HG03460 (cell line): ENCODE measurements at regions not wholly inside any gene's neighbourhood (a gene's known extent, or its start where the extent isn't known, plus 50 kb on each side); places are given as distances from the start of the nearest gene placed in this dataset.
"Not testable (repeated sequence)": the region's sequence is repeated elsewhere in the genome, so short reads cannot be mapped to it uniquely, and the experiment has no call there.

Experiments used
- ATAC-seq: cut with Tn5 transposase; IDR thresholded peaks from one replicate; pipeline ENCODE4 v1.9.1; 2021; ENCODE audit not compliant: unreplicated experiment

DNA sequence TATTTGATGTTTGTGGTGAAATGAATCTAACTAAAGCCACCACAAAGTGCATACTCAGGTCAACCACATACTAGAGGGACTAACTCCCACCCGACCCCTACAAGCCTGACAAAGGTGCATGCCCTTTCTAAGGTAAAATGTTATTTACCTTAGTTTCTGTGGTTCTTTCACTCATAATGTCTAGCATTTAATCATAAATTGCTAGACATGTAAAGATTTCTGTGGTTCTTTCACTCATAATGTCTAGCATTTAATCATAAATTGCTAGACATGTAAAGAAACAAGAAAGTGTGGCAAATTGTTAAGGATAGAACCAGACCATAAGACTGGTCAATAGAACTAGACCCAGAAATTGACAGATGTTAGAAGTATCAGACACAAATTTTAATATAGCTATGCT is 193.0 kb upstream of the PBX1 start:
- no peak for ATAC-seq

GRCh38 chr1:164369698-164370365 is 189.2 kb upstream of the PBX1 start:
- no peak for ATAC-seq

GRCh38 chr1:164380893-164381292 is 178.1 kb upstream of the PBX1 start:
- ATAC-seq, result no peak

GRCh38 chr1:164382384-164382783 is 176.6 kb upstream of the PBX1 start:
- no peak for ATAC-seq

DNA sequence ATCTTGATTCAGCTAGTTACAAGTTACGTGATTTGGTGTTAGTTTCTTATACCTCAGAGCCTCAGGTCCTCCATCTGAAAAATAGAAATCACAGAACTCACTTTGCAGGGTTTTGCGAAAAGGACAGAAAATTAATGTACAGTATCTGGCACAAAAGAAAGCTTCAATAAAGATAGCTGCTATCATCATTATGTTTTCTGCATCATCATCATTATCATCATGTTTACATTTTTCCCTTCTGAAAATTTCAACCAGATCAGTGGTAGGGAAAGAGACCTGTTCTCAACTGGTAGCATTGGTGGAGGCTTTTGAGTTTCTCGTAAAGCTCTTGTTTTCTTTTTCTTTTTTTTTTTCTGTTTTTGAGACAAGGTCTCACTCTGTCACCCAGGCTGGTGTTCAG is 174.7 kb upstream of the PBX1 start:
- no peak for ATAC-seq

DNA sequence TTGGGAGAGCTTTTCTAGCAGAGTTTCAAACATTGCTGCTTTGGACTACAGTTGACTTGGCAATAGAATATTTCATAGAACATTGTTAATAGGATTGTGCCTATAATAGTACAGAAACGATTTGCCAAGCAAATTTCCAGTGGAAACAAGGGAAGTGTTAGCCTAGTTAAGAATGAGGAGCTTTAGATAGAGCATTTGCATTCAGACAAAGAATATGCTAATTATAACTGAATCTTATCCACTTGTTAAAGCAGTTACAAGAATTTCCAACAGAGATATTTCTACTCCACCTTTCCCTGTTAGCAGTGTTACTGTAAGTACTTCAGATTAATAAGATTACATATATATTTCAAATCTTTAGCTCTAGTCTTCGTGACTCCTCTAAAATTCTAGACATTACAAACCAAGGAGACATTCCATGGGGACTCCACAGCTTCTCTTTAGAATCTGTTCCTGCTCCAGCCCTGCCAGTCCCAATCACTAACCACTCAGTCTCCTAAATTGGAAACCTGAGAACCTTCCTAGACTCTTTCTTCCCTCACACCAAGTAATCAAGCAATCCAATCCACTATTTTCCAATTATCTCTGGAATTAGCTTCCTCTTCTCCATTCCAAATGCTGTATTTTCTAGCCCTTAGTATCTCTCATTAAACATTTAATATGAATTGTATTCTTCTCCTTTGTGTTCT is 141.8 kb upstream of the PBX1 start:
- ATAC-seq, result no peak

GRCh38 chr1:164423136-164423535 is 135.8 kb upstream of the PBX1 start:
- ATAC-seq, result no peak

DNA sequence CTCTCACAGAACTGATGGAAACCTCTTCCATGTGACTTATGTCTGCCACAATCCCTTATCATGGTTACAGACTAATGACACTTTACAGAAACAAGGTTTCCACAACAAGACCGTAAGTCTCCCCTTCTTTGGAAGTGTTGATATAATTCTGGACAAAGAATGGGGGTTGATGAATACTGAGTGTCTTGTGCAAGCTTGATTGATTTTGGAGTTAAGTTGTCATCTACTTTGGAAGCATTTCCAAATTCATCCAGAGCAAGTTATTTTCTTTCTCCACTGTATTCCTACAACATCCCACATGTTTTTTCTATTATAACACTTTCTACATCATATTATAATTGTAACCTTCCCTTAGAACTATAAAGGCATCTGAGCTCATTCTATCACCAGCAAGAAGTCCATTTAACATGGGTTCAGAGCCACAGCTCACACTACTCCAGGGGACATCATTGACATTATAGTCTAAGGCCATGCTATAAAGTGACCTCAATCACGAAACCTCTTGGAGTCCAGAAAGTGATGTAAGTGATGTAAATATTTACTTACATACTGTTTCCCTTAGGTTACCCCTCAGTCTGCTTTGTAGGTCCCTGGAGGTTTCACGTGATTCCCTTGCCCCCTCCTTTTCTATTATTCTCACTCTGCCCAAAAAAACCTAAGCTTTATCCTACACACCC is 125.7 kb upstream of the PBX1 start:
- no peak for ATAC-seq

- ATAC-seq, result no peak
Measured at GRCh38 chr1:164433818-164434170, 125.2 kb upstream of the PBX1 start.

- ATAC-seq, result no peak
Measured at GRCh38 chr1:164440232-164440631, 118.8 kb upstream of the PBX1 start.

GRCh38 chr1:164443166-164443565 is 115.8 kb upstream of the PBX1 start:
- ATAC-seq, result no peak

GRCh38 chr1:164443836-164444235 is 115.1 kb upstream of the PBX1 start:
- ATAC-seq, result no peak

- ATAC-seq, result no peak
Measured at GRCh38 chr1:164446020-164446419, 113.0 kb upstream of the PBX1 start.

DNA sequence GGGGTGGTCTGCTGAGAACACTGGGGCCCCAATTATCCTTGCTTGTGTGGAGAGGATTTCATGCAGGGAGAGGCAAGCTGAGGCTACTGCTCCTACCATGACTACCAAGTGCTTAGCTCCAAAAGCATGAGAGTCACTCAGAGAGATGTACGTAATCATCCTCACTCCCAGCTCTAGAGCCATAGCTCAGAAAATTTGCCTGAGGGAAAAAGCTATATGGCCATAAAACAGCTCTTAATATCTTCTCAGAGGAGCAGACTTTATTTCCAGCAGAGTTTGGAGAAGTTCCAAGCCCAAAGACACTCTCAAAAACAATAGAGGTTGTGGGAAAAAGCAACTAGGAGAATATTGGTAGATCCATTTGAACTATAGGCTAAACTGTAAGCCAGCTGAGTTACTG is 106.4 kb upstream of the PBX1 start:
- no peak for ATAC-seq

DNA sequence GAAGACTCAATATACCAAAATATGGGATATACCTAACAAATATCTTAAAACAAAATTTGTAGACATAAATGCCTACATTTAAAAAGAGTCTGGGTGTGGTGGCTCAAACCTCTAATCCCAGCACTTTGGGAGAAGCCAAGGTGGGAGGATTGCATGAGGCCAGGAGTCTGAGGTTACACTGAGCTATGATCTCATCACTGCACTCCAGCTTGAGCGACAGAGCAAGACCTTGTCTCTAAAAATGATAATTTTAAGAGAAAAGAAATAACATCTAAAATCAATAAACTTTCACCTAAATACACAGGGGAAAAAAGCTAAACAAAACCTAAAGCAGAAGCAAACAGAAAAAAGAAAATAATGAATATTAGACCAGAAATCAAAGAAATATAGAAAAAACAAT is 102.7 kb upstream of the PBX1 start:
- ATAC-seq, result no peak

- ATAC-seq, result not testable (repeated sequence)
Measured at GRCh38 chr1:164459176-164459575, 99.8 kb upstream of the PBX1 start.

DNA sequence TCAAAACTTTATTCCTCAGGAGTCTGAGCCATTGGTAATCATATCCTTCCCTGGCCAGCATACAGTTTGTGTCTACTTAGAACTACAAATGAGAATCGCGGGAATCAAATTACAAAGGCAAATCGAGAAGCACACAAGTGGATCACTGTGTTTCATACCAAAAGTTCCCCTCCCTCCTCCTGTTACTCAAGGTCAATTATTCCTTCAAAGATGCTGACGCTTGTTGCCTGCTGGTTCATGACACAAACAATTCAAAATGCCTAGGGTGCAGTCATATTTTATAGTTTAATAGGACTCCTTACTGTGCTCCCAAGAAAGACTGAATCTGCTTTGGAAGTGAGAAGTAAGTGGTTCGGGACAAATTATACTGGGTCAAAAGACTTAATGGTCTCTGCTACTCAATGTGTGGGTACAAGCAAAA is 93.0 kb upstream of the PBX1 start:
- no peak for ATAC-seq

- no peak for ATAC-seq
Measured at GRCh38 chr1:164466429-164466828, 92.6 kb upstream of the PBX1 start.

GRCh38 chr1:164470996-164471395 is 88.0 kb upstream of the PBX1 start:
- no peak for ATAC-seq

- no peak for ATAC-seq
Measured at GRCh38 chr1:164472841-164473240, 86.1 kb upstream of the PBX1 start.

DNA sequence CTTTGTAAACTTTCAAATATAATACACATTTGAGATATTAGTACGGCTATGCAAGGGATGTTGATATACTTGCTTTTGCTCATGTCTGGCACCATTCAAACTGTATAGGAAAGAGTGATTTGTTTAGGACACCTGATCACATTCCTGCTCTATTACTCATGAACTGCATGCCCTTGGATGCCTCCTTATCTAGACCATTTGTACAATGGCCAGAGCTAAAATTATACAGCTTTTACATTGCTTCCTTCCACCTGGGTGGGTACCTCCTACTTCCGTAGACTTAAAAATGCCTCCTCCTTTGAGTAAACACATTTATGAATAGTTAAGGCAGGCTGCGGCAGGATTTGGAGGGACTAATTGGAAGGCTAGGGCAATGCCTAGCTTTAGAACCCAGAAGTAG is 85.4 kb upstream of the PBX1 start:
- ATAC-seq, result no peak

DNA sequence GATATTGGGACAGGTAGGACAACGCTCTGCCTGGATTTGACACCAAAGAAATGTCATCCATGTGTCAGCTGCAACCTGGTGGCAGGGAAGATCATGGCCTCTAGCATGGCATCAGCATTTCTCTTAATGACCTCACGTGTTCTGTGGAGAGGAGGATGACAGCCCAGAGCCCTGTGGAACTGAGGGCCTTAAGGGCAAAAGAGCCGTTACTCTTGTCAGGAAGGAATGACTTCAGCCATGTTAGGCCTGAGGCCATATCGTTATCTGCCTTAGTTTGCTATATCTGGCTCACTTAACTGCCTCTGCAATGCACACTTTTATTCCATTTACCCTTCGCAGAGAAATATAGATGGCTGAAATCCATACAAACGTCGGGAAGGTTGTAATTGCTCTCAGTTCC is 83.2 kb upstream of the PBX1 start:
- ATAC-seq, result no peak
